NCI-H1105 treated with DMSO at 0.1 percent for 48 hours (cell line): ENCODE measurements at regions not wholly inside any gene's neighbourhood (a gene's known extent, or its start where the extent isn't known, plus 50 kb on each side); places are given as distances from the start of the nearest gene placed in this dataset.

ENCODE experiments used
- DNase-seq: peaks from one replicate; lab custom pipeline; 2025; lab: John Stamatoyannopoulos, UW

GRCh38 chr2:8089596-8089995, 592.3 kb upstream of the ID2 start:
- no peak for DNase-seq

GRCh38 chr2:8090748-8091700, 590.8 kb upstream of the ID2 start:
- no peak for DNase-seq

GRCh38 chr2:8094526-8094925, 587.3 kb upstream of the ID2 start:
- DNase-seq, result no peak

GRCh38 chr2:8095978-8096377, 585.9 kb upstream of the ID2 start:
- no peak for DNase-seq

- no peak for DNase-seq
Measured at GRCh38 chr2:8096484-8096883, 585.4 kb upstream of the ID2 start.

GRCh38 chr2:8098476-8099266, 583.2 kb upstream of the ID2 start:
- DNase-seq, result no peak

GRCh38 chr2:8099267-8099582, 582.6 kb upstream of the ID2 start:
- no peak for DNase-seq

- no peak for DNase-seq
Measured at GRCh38 chr2:8101614-8102277, 580.1 kb upstream of the ID2 start.

- no peak for DNase-seq
Measured at GRCh38 chr2:8102470-8102869, 579.4 kb upstream of the ID2 start.

- DNase-seq, result peak; percentile 94
Measured at GRCh38 chr2:8103085-8103708, 578.7 kb upstream of the ID2 start.

GRCh38 chr2:8107150-8107549, 574.7 kb upstream of the ID2 start:
- DNase-seq, result no peak

GRCh38 chr2:8107621-8108378, 574.1 kb upstream of the ID2 start:
- DNase-seq, result no peak

GRCh38 chr2:8110716-8111115, 571.1 kb upstream of the ID2 start:
- DNase-seq, result no peak

GRCh38 chr2:8111193-8111592, 570.7 kb upstream of the ID2 start:
- no peak for DNase-seq

- no peak for DNase-seq
Measured at GRCh38 chr2:8115456-8115855, 566.4 kb upstream of the ID2 start.

- peak; percentile 55 for DNase-seq
Measured at GRCh38 chr2:8115966-8116365, 565.9 kb upstream of the ID2 start.

GRCh38 chr2:8116661-8117060, 565.2 kb upstream of the ID2 start:
- no peak for DNase-seq

GRCh38 chr2:8118940-8119781, 562.7 kb upstream of the ID2 start:
- DNase-seq, result no peak

GRCh38 chr2:8119782-8120505, 561.9 kb upstream of the ID2 start:
- DNase-seq, result no peak

GRCh38 chr2:8120506-8120860, 561.4 kb upstream of the ID2 start:
- no peak for DNase-seq
